IPS-NIHi7 (cell line): ENCODE measurements at regions not wholly inside any gene's neighbourhood (a gene's known extent, or its start where the extent isn't known, plus 50 kb on each side); places are given as distances from the start of the nearest gene placed in this dataset.

Experiments
- DNase-seq: peaks from one replicate; pipeline ENCODE4 v3.0.0; 2012; ENCODE audit warnings: mixed read lengths; ENCODE audit errors: extremely low spot score

GRCh38 chr5:173741729-173742431 lies 125.4 kb upstream of the BOD1 start:
- DNase-seq = no peak

- no peak for DNase-seq
Measured at GRCh38 chr5:173742432-173742816, 126.0 kb upstream of the BOD1 start.

GRCh38 chr5:173743641-173744343 lies 127.3 kb upstream of the BOD1 start:
- no peak for DNase-seq

- no peak for DNase-seq
Measured at GRCh38 chr5:173744551-173744950, 128.1 kb upstream of the BOD1 start.

GRCh38 chr5:173745123-173745522 lies 128.7 kb upstream of the BOD1 start:
- DNase-seq = no peak

- no peak for DNase-seq
Measured at GRCh38 chr5:173745557-173745956, 129.1 kb upstream of the BOD1 start.

- no peak for DNase-seq
Measured at GRCh38 chr5:173746047-173746646, 129.7 kb upstream of the BOD1 start.

- DNase-seq = no peak
Measured at GRCh38 chr5:173747876-173748275, 131.4 kb upstream of the BOD1 start.

- DNase-seq = no peak
Measured at GRCh38 chr5:173750538-173751265, 134.3 kb upstream of the BOD1 start.

GRCh38 chr5:173751266-173751600 lies 134.8 kb upstream of the BOD1 start:
- DNase-seq = no peak

- no peak for DNase-seq
Measured at GRCh38 chr5:173752653-173753052, 135.5 kb upstream of the CPEB4 start.

- peak; percentile 89 for DNase-seq
Measured at GRCh38 chr5:173753307-173754168, 134.6 kb upstream of the CPEB4 start.

GRCh38 chr5:173755319-173755718 lies 132.8 kb upstream of the CPEB4 start:
- DNase-seq = no peak

- no peak for DNase-seq
Measured at GRCh38 chr5:173757403-173758209, 130.5 kb upstream of the CPEB4 start.

- no peak for DNase-seq
Measured at GRCh38 chr5:173758676-173759075, 129.5 kb upstream of the CPEB4 start.

GRCh38 chr5:173759691-173760090 lies 128.5 kb upstream of the CPEB4 start:
- DNase-seq = no peak

GRCh38 chr5:173760461-173761177 lies 127.5 kb upstream of the CPEB4 start:
- DNase-seq = no peak

GRCh38 chr5:173761178-173761513 lies 127.0 kb upstream of the CPEB4 start:
- DNase-seq = no peak

- DNase-seq = no peak
Measured at GRCh38 chr5:173762045-173762444, 126.1 kb upstream of the CPEB4 start.

- no peak for DNase-seq
Measured at GRCh38 chr5:173762930-173763329, 125.2 kb upstream of the CPEB4 start.
